SK-N-SH (cell line): ENCODE measurements at regions not wholly inside any gene's neighbourhood (a gene's known extent, or its start where the extent isn't known, plus 50 kb on each side); places are given as distances from the start of the nearest gene placed in this dataset.

Experiments used
- CTCF ChIA-PET: fragments of 300-600, 350-600 bp; formaldehyde crosslinking; extraction: SDS; loops from one replicate; lab custom pipeline; 2021; lab: Yijun Ruan, JAX
- POLR2A ChIA-PET: fragments of 350-600 bp; sonication (Branson Sonifier 250); formaldehyde crosslinking; extraction: SDS; loops from one replicate; lab custom pipeline; 2020; ENCODE audit warnings: antibody characterized with exemption, inconsistent platforms; lab: Yijun Ruan, JAX
- DNase-seq: peaks from one replicate; pipeline ENCODE4 v3.0.0; 2012
- H2AFZ ChIP-seq: fragments of 200-600 bp; sonication (generic); 2 replicates; pipeline ENCODE4 v1.8.1; 2016; ENCODE audit warnings: antibody characterized with exemption, mild to moderate bottlenecking, low read depth
- H3F3A ChIP-seq: fragments of 200-600 bp; sonication (generic); replicated peaks from 2 replicates; pipeline ENCODE3; 2016; ENCODE audit warnings: antibody characterized with exemption, mild to moderate bottlenecking; ENCODE audit not compliant: insufficient read depth
- H3K27ac ChIP-seq, 2 experiments: fragments of 200-500 bp in 1 of 2; fragments of 200-600 bp in 1 of 2; sonication (Bioruptor generic) in 1 of 2; sonication (generic), shearing (Covaris generic) in 1 of 2; 2 replicates each; pipeline versions ENCODE4 v1.5.1 to v1.6.1; 2014 to 2016; ENCODE audit warnings: low read depth in 2 of 2, inconsistent platforms in 1 of 2, low read length in 1 of 2, mild to moderate bottlenecking in 1 of 2, mixed read lengths in 1 of 2
- H3K27me3 ChIP-seq: fragments of 200-600 bp; sonication (generic), shearing (Covaris generic); 2 replicates; pipeline ENCODE4 v1.6.1; 2016; ENCODE audit warnings: mixed run types; ENCODE audit not compliant: insufficient read depth
- H3K36me3 ChIP-seq, 2 experiments: fragments of 200-500 bp in 1 of 2; fragments of 200-600 bp in 1 of 2; sonication (Bioruptor generic) in 1 of 2; sonication (generic) in 1 of 2; replicated peaks in 1 of 2; 2 replicates each; pipeline versions ENCODE3 to v1.5.1; 2014 to 2016; ENCODE audit warnings: low read length in 1 of 2, mild to moderate bottlenecking in 1 of 2; ENCODE audit not compliant: insufficient read depth in 2 of 2, control insufficient read depth in 1 of 2
- H3K4me1 ChIP-seq, 2 experiments: fragments of 200-500 bp in 1 of 2; fragments of 200-600 bp in 1 of 2; sonication (Bioruptor generic) in 1 of 2; sonication (generic), shearing (Covaris generic) in 1 of 2; 2 replicates each; pipeline versions ENCODE4 v1.5.1 to v1.6.1; 2014 to 2016; ENCODE audit warnings: low read depth in 1 of 2, low read length in 1 of 2, mixed run types in 1 of 2; ENCODE audit not compliant: insufficient read depth in 2 of 2, control insufficient read depth in 1 of 2
- H3K4me2 ChIP-seq: fragments of 200-600 bp; sonication (generic), shearing (Covaris generic); 2 replicates; pipeline ENCODE4 v1.6.1; 2017; ENCODE audit warnings: mixed run types
- H3K4me3 ChIP-seq, 2 experiments: fragments of 200-500 bp in 1 of 2; fragments of 200-600 bp in 1 of 2; sonication (Bioruptor generic) in 1 of 2; sonication (generic), shearing (Covaris generic) in 1 of 2; 2 replicates each; pipeline versions ENCODE4 v1.5.1 to v1.8.1; 2014 to 2016; ENCODE audit warnings: low read depth in 2 of 2, inconsistent platforms in 1 of 2, low read length in 1 of 2, mild to moderate bottlenecking in 1 of 2, mixed read lengths in 1 of 2, moderate library complexity in 1 of 2
- H3K79me2 ChIP-seq: fragments of 200-600 bp; sonication (generic); 2 replicates; pipeline ENCODE4 v1.8.1; 2017; ENCODE audit warnings: mild to moderate bottlenecking; ENCODE audit not compliant: insufficient read depth
- H3K9ac ChIP-seq: fragments of 200-600 bp; sonication (generic); 2 replicates; pipeline ENCODE4 v1.6.1; 2017; ENCODE audit warnings: mixed run types
- H3K9me2 ChIP-seq: fragments of 200-600 bp; sonication (generic); 2 replicates; pipeline ENCODE4 v1.6.1; 2017; ENCODE audit warnings: mixed run types
- H3K9me3 ChIP-seq: fragments of 200-600 bp; sonication (generic); 2 replicates; pipeline ENCODE4 v1.6.1; 2017; ENCODE audit warnings: mixed run types, mild to moderate bottlenecking, moderate library complexity
- H4K20me1 ChIP-seq: fragments of 200-600 bp; sonication (generic); 2 replicates; pipeline ENCODE4 v1.6.1; 2017; ENCODE audit warnings: mild to moderate bottlenecking, mixed run types; ENCODE audit not compliant: insufficient read depth
- ELF1 ChIP-seq: IDR thresholded peaks from 2 replicates; pipeline ENCODE4 v1.4.0; 2012
- JUND ChIP-seq: IDR thresholded peaks from 2 replicates; pipeline ENCODE4 v1.4.0; 2012
- MEF2A ChIP-seq: IDR thresholded peaks from 2 replicates; pipeline ENCODE4 v1.4.0; 2012; ENCODE audit warnings: low read depth, borderline replicate concordance
- MXI1 ChIP-seq: IDR thresholded peaks from 2 replicates; pipeline ENCODE4 v1.6.1; 2012; ENCODE audit warnings: mild to moderate bottlenecking, low read depth, low read length, improper control_type of control experiment
- REST ChIP-seq: IDR thresholded peaks from 2 replicates; pipeline ENCODE4 v1.6.1; 2012; ENCODE audit warnings: mild to moderate bottlenecking, low read depth, low read length, moderate library complexity
- RFX5 ChIP-seq: IDR thresholded peaks from 2 replicates; pipeline ENCODE4 v1.6.1; 2012; ENCODE audit warnings: mild to moderate bottlenecking, improper control_type of control experiment, low read length
- RXRA ChIP-seq: IDR thresholded peaks from 2 replicates; pipeline ENCODE4 v1.4.0; 2012; ENCODE audit warnings: low read depth, mild to moderate bottlenecking, borderline replicate concordance
- TCF12 ChIP-seq: IDR thresholded peaks from 2 replicates; pipeline ENCODE4 v1.4.0; 2012
- TEAD4 ChIP-seq: IDR thresholded peaks from 2 replicates; pipeline ENCODE4 v1.4.0; 2012; ENCODE audit warnings: mild to moderate bottlenecking, borderline replicate concordance; ENCODE audit not compliant: insufficient read depth
- YY1 ChIP-seq: IDR thresholded peaks from 2 replicates; pipeline ENCODE4 v1.4.0; 2012; ENCODE audit warnings: low read depth, mild to moderate bottlenecking
- ZBTB33 ChIP-seq: IDR thresholded peaks from 2 replicates; pipeline ENCODE4 v1.4.0; 2012; ENCODE audit warnings: low read depth, borderline replicate concordance
- WGBS: methylation state at CpG from one replicate; pipeline ENCODE4 v1.1.6; 2017; ENCODE audit warnings: low lambda C conversion rate; 5-methylcytosine and 5-hydroxymethylcytosine counted together

GRCh38 chr12:66776974-66777373, 98.1 kb upstream of the GRIP1 start:
- WGBS, result 29% methylated on average over 2 of the region's 2 CpGs

GRCh38 chr12:66779466-66779865, 100.6 kb upstream of the GRIP1 start:
- Histone ChIP-seq H2AFZ (no peak overlapping the region), H3K4me1 (no peaks in the 10 kb centered on the region; a peak in 1 of 4 replicates), H3K36me3 (no peaks in the 10 kb centered on the region), H3K9me3 (no peaks in the 10 kb centered on the region), H3K4me2 (no peak overlapping the region), H3K79me2 (no peaks in the 10 kb centered on the region), H3F3A (no peaks in the 10 kb centered on the region), H4K20me1 (no peaks in the 10 kb centered on the region), H3K9me2 (no peaks in the 10 kb centered on the region), H3K4me3 (no peak overlapping the region), H3K27ac (no peak overlapping the region), H3K9ac (no peak overlapping the region), H3K27me3 (no peaks in the 10 kb centered on the region)
- TF ChIP-seq MEF2A, result no peak
- no peak for TF ChIP-seq RXRA
- TF ChIP-seq MXI1, result no peak
- no peak for TF ChIP-seq ELF1
- DNase-seq, result no peak
- 13% methylated on average over 3 of the region's 3 CpGs for WGBS
- CTCF ChIA-PET, result no interaction called here
- POLR2A ChIA-PET, result no interaction called here

More at GRCh38 chr12:66776974-66777373, 98.1 kb upstream of the GRIP1 start:
- DNase-seq, result no peak
- Histone ChIP-seq H3K9ac (no peak overlapping the region), H3K27me3 (no peaks in the 10 kb centered on the region), H3K79me2 (no peaks in the 10 kb centered on the region), H3K9me2 (no peaks in the 10 kb centered on the region), H3K4me2 (no peak overlapping the region), H3K27ac (no peak overlapping the region), H3K36me3 (no peaks in the 10 kb centered on the region), H3K4me3 (no peak overlapping the region), H3K9me3 (no peaks in the 10 kb centered on the region), H3F3A (no peaks in the 10 kb centered on the region), H3K4me1 (no peaks in the 10 kb centered on the region; a peak in 1 of 4 replicates), H2AFZ (no peak overlapping the region), H4K20me1 (no peaks in the 10 kb centered on the region)
- no peak for TF ChIP-seq TEAD4
- TF ChIP-seq TCF12, result no peak
- TF ChIP-seq RFX5, result no peak
- TF ChIP-seq JUND, result no peak
- POLR2A ChIA-PET, result no interaction called here
- CTCF ChIA-PET, result no interaction called here

- 1% methylated on average over 4 of the region's 4 CpGs for WGBS
- ChIA-PET POLR2A (interaction anchor here (0.6 kb wide), 1 partner anchor 35 kb away, joined by 3 read pairs; no protein-coding TSS in a partner anchor), CTCF (no interaction called here)
- H3K27ac ChIP-seq, result no peak overlapping the region
- H3K27me3 ChIP-seq, result peaks cover 6% of the 10 kb centered on the region; the same call in 1 of the 2 replicates
- no peak for DNase-seq
- no peak overlapping the region for H3K9ac ChIP-seq
- no peaks in the 10 kb centered on the region for H3K9me2 ChIP-seq
- H3F3A ChIP-seq, result no peaks in the 10 kb centered on the region
- no peak overlapping the region for H2AFZ ChIP-seq
- H3K36me3 ChIP-seq, result no peaks in the 10 kb centered on the region
- TF ChIP-seq REST, result no peak
- no peak for TF ChIP-seq ZBTB33
- no peak for TF ChIP-seq RFX5
- TF ChIP-seq YY1, result no peak
- H3K79me2 ChIP-seq, result no peaks in the 10 kb centered on the region
- no peaks in the 10 kb centered on the region for H3K4me1 ChIP-seq
- H3K9me3 ChIP-seq, result no peaks in the 10 kb centered on the region
- H3K4me2 ChIP-seq, result no peak overlapping the region
- no peak overlapping the region for H3K4me3 ChIP-seq
- no peaks in the 10 kb centered on the region for H4K20me1 ChIP-seq
Observed at GRCh38 chr12:66786531-66787308, 107.8 kb upstream of the GRIP1 start.
